ENCODE measurements at regions not wholly inside any gene's neighbourhood (a gene's known extent, or its start where the extent isn't known, plus 50 kb on each side); places are given as distances from the start of the nearest gene placed in this dataset.

- no peak for TF ChIP-seq RFX5 (IDR thresholded peaks at IDR 0.05)
- TF ChIP-seq HOXB5 (CRISPR knock-in tag; IDR thresholded peaks at IDR 0.05) = no peak
- no peak for TF ChIP-seq JUN (IDR thresholded peaks at IDR 0.05)
- no peak for TF ChIP-seq MAX (IDR thresholded peaks at IDR 0.05)
- no peak for TF ChIP-seq CTCF (IDR thresholded peaks at IDR 0.05)
- TF ChIP-seq CHD2 (IDR thresholded peaks at IDR 0.05; ENCODE audit: low read length, partially characterized antibody) = no peak
- TF ChIP-seq MAFK (IDR thresholded peaks at IDR 0.05; ENCODE audit: partially characterized antibody) = no peak
- no peak for TF ChIP-seq FOXS1 (CRISPR knock-in tag; IDR thresholded peaks at IDR 0.05)
- no peak for TF ChIP-seq RAD21 (conservative IDR thresholded peaks at IDR 0.05 in 1 of 2, IDR thresholded peaks at IDR 0.05 in 1 of 2)
- no peak for TF ChIP-seq CEBPB (IDR thresholded peaks at IDR 0.05)
- TF ChIP-seq POLR2A (IDR thresholded peaks at IDR 0.05; ENCODE audit: low read length) = no peak
- TF ChIP-seq HDAC2 (IDR thresholded peaks at IDR 0.05) = no peak
Measured at GRCh38 chr2:51706220-51706619, 674.3 kb upstream of the NRXN1 start.

Measured in A549 (cell line).